IMR-90 (cell line): ENCODE measurements at regions not wholly inside any gene's neighbourhood (a gene's known extent, or its start where the extent isn't known, plus 50 kb on each side); places are given as distances from the start of the nearest gene placed in this dataset.

Experiments used
- ATAC-seq: fragments of 200-7000 bp; cut with Tn5 transposase; 2 replicates; pipeline ENCODE4 v1.9.1; 2020; ENCODE audit warnings: low read depth, mild to moderate bottlenecking, moderate library complexity
- BruUV-seq: library from RNA; stranded (reverse); fragments of 400-500 nt; replicated peaks from 2 replicates; lab custom pipeline; 2021; lab: Mats Ljungman, UMichigan
- CTCF ChIA-PET: fragments of 300-600 bp; formaldehyde crosslinking; extraction: SDS; loops from one replicate; lab custom pipeline; 2021; ENCODE audit warnings: antibody characterized with exemption; lab: Yijun Ruan, JAX
- POLR2A ChIA-PET: fragments of 300-600 bp; sonication (Branson Sonifier 250); formaldehyde crosslinking; loops from one replicate; lab custom pipeline; 2022; ENCODE audit warnings: antibody characterized with exemption; ENCODE audit not compliant: unreplicated experiment; lab: Charles Lee
- DNase-seq: peaks from one replicate; pipeline ENCODE4 v3.0.0; 2013
- H2AFZ ChIP-seq: replicated peaks from 2 replicates; pipeline ENCODE3; 2013; ENCODE audit warnings: low read length, mild to moderate bottlenecking; ENCODE audit not compliant: poor library complexity
- H2AK5ac ChIP-seq: 2 replicates; pipeline ENCODE4 v1.6.1; 2013; ENCODE audit warnings: low read depth, low read length, inconsistent platforms
- H2AK9ac ChIP-seq: replicated peaks from 2 replicates; pipeline ENCODE3; 2013; ENCODE audit warnings: mild to moderate bottlenecking, low read depth, low read length, moderate library complexity; ENCODE audit not compliant: poor library complexity
- H2BK120ac ChIP-seq: 2 replicates; pipeline ENCODE4 v1.6.1; 2013; ENCODE audit warnings: low read depth, low read length, inconsistent platforms
- H2BK15ac ChIP-seq: 3 replicates; pipeline ENCODE4 v1.6.1; 2013; ENCODE audit warnings: low read depth, low read length, inconsistent platforms
- H2BK20ac ChIP-seq: 2 replicates; pipeline ENCODE4 v1.6.1; 2013; ENCODE audit warnings: low read depth, mild to moderate bottlenecking, inconsistent platforms, low read length, moderate library complexity
- H2BK5ac ChIP-seq: 2 replicates; pipeline ENCODE4 v1.6.1; 2013; ENCODE audit warnings: mild to moderate bottlenecking, low read depth, low read length, inconsistent platforms; ENCODE audit not compliant: poor library complexity, severe bottlenecking
- H3K14ac ChIP-seq: replicated peaks from 2 replicates; pipeline ENCODE4 v1.6.1; 2013; ENCODE audit warnings: low read depth, low read length, inconsistent platforms
- H3K18ac ChIP-seq: 2 replicates; pipeline ENCODE4 v1.6.1; 2013; ENCODE audit warnings: low read depth, low read length, control low read depth
- H3K23ac ChIP-seq: 2 replicates; pipeline ENCODE4 v1.6.1; 2013; ENCODE audit warnings: low read depth, low read length, inconsistent platforms
- H3K27ac ChIP-seq: 2 replicates; pipeline ENCODE4 v1.5.1; 2013; ENCODE audit warnings: mild to moderate bottlenecking, control low read depth, low read length; ENCODE audit not compliant: insufficient read depth
- H3K27me3 ChIP-seq: 2 replicates; pipeline ENCODE4 v1.6.1; 2013; ENCODE audit warnings: low read length; ENCODE audit not compliant: control insufficient read depth, insufficient read depth
- H3K36me3 ChIP-seq: 2 replicates; pipeline ENCODE4 v1.6.1; 2013; ENCODE audit warnings: low read length, mixed read lengths; ENCODE audit not compliant: control insufficient read depth, insufficient read depth
- H3K4ac ChIP-seq: 2 replicates; pipeline ENCODE4 v1.6.1; 2013; ENCODE audit warnings: low read depth, low read length, inconsistent platforms
- H3K4me1 ChIP-seq: 2 replicates; pipeline ENCODE4 v1.6.1; 2013; ENCODE audit warnings: low read length, mixed read lengths; ENCODE audit not compliant: control insufficient read depth, insufficient read depth
- H3K4me2 ChIP-seq: 2 replicates; pipeline ENCODE4 v1.6.1; 2013; ENCODE audit warnings: low read depth, mild to moderate bottlenecking, control low read depth, low read length, moderate library complexity
- H3K4me3 ChIP-seq: 2 replicates; pipeline ENCODE4 v1.5.1; 2013; ENCODE audit warnings: low read depth, mild to moderate bottlenecking, control low read depth, low read length, moderate library complexity; ENCODE audit not compliant: insufficient read depth
- H3K56ac ChIP-seq: 2 replicates; pipeline ENCODE4 v1.6.1; 2013; ENCODE audit warnings: low read length, inconsistent platforms; ENCODE audit not compliant: insufficient read depth; ENCODE audit errors: extremely low read depth
- H3K79me1 ChIP-seq, 2 experiments: 2 replicates each; pipeline ENCODE4 v1.6.1; 2013; ENCODE audit warnings: low read length in 2 of 2, inconsistent platforms in 1 of 2, low read depth in 1 of 2
- H3K9ac ChIP-seq: 2 replicates; pipeline ENCODE4 v1.6.1; 2013; ENCODE audit warnings: low read depth, low read length, control low read depth
- H3K9me1 ChIP-seq: 2 replicates; pipeline ENCODE4 v1.6.1; 2013; ENCODE audit warnings: low read length, inconsistent platforms; ENCODE audit not compliant: insufficient read depth
- H3K9me3 ChIP-seq: 2 replicates; pipeline ENCODE4 v1.6.1; 2013; ENCODE audit warnings: low read length; ENCODE audit not compliant: control insufficient read depth, insufficient read depth
- H4K20me1 ChIP-seq: 2 replicates; pipeline ENCODE4 v1.6.1; 2013; ENCODE audit warnings: low read length, inconsistent platforms; ENCODE audit not compliant: insufficient read depth
- H4K5ac ChIP-seq: 2 replicates; pipeline ENCODE4 v1.6.1; 2013; ENCODE audit warnings: mild to moderate bottlenecking, low read depth, low read length, control low read depth
- H4K8ac ChIP-seq, 2 experiments: 2 replicates each; pipeline ENCODE4 v1.6.1; 2013; ENCODE audit warnings: low read depth in 2 of 2, low read length in 2 of 2, control low read depth in 1 of 2, inconsistent platforms in 1 of 2
- H4K91ac ChIP-seq: 2 replicates; pipeline ENCODE4 v1.6.1; 2013; ENCODE audit warnings: low read depth, low read length, inconsistent platforms; ENCODE audit not compliant: insufficient read depth
- BHLHE40 ChIP-seq: fragments of 150-350 bp; IDR thresholded peaks from 2 replicates; pipeline ENCODE4 v1.6.1; 2016; ENCODE audit warnings: mild to moderate bottlenecking, low read depth, low read length
- CHD1 ChIP-seq: IDR thresholded peaks from 2 replicates; pipeline ENCODE4 v1.6.1; 2012; ENCODE audit warnings: low read depth, low read length, improper control_type of control experiment
- CTCF ChIP-seq: conservative IDR thresholded peaks from 2 replicates; pipeline ENCODE4 v1.5.1; 2012; ENCODE audit warnings: mild to moderate bottlenecking, low read depth, low read length, improper control_type of control experiment
- ELK1 ChIP-seq: fragments of 150-350 bp; IDR thresholded peaks from 2 replicates; pipeline ENCODE4 v1.6.1; 2016; ENCODE audit warnings: low read depth, mild to moderate bottlenecking, low read length, moderate library complexity, borderline replicate concordance
- FOS ChIP-seq: fragments of 150-350 bp; IDR thresholded peaks from 2 replicates; pipeline ENCODE4 v1.6.1; 2016; ENCODE audit warnings: low read depth, low read length
- MAFK ChIP-seq: IDR thresholded peaks from 2 replicates; pipeline ENCODE4 v1.6.1; 2012; ENCODE audit warnings: low read depth, low read length, improper control_type of control experiment
- MAZ ChIP-seq: IDR thresholded peaks from 2 replicates; pipeline ENCODE4 v1.6.1; 2012; ENCODE audit warnings: low read depth, mild to moderate bottlenecking, low read length, improper control_type of control experiment, moderate library complexity, borderline replicate concordance
- MXI1 ChIP-seq: IDR thresholded peaks from 2 replicates; pipeline ENCODE4 v1.6.1; 2012; ENCODE audit warnings: low read depth, mild to moderate bottlenecking, low read length, moderate library complexity, borderline replicate concordance
- NFE2L2 ChIP-seq: fragments of 150-350 bp; IDR thresholded peaks from 2 replicates; pipeline ENCODE4 v1.6.1; 2016; ENCODE audit warnings: low read depth, mild to moderate bottlenecking, low read length
- POLR2A ChIP-seq: IDR thresholded peaks from 2 replicates; pipeline ENCODE4 v1.6.1; 2012; ENCODE audit warnings: mild to moderate bottlenecking, low read depth, low read length
- RCOR1 ChIP-seq: IDR thresholded peaks from 2 replicates; pipeline ENCODE4 v1.6.1; 2012; ENCODE audit warnings: mild to moderate bottlenecking, low read length, improper control_type of control experiment; ENCODE audit not compliant: insufficient replicate concordance
- RFX5 ChIP-seq: IDR thresholded peaks from 2 replicates; pipeline ENCODE4 v1.8.0; 2012; ENCODE audit warnings: low read depth, mild to moderate bottlenecking, low read length, moderate library complexity
- SMC3 ChIP-seq: fragments of 150-350 bp; IDR thresholded peaks from 2 replicates; pipeline ENCODE4 v1.6.1; 2016; ENCODE audit warnings: low read depth, mild to moderate bottlenecking, antibody characterized with exemption, low read length, moderate library complexity
- USF2 ChIP-seq: fragments of 150-350 bp; IDR thresholded peaks from 2 replicates; pipeline ENCODE4 v1.6.1; 2017; ENCODE audit warnings: mild to moderate bottlenecking, antibody characterized with exemption, low read length, low read depth
- WGBS, 2 experiments: methylation state at CpG; one replicate each; pipeline versions ENCODE4 v1.1.5 to v1.1.7; 2013; ENCODE audit warnings: missing lambda C conversion rate in 2 of 2; ENCODE audit not compliant: insufficient read length in 1 of 2; ENCODE audit errors: extremely low coverage in 2 of 2; 5-methylcytosine and 5-hydroxymethylcytosine counted together
- dilution Hi-C: fragments of 300-500 bp; cut with HindIII; formaldehyde crosslinking; loops from one replicate; pipeline ENCODE4 v1.14.3; 2018; ENCODE audit warnings: low sequenced_read_pairs; ENCODE audit not compliant: unreplicated experiment
- in situ Hi-C: fragments of 300-500 bp; cut with MboI; formaldehyde crosslinking; loops from 3 replicates; pipeline ENCODE4 v1.14.3; 2019; ENCODE audit warnings: low sequenced_read_pairs, inconsistent platforms, mixed read lengths
- intact Hi-C: fragments of 100-400 bp; cut with micrococcal nuclease; formaldehyde crosslinking; loops from 2 replicates; pipeline ENCODE4 v1.10.0; 2022

GRCh38 chr9:8158574-8158973, 359.0 kb upstream of the DMAC1 start:
- H3K9me3 ChIP-seq = peaks cover 10% of the 10 kb centered on the region
- no peaks in the 10 kb centered on the region for H3K4me1 ChIP-seq
- H3K23ac ChIP-seq = no peak overlapping the region
- H3K27me3 ChIP-seq = no peaks in the 10 kb centered on the region
- H2AFZ ChIP-seq = no peak overlapping the region
- no peak overlapping the region for H3K4me2 ChIP-seq
- no peak overlapping the region for H3K14ac ChIP-seq
- POLR2A ChIA-PET = no interaction called here
- H2BK5ac ChIP-seq = no peak overlapping the region
- H3K9ac ChIP-seq = no peak overlapping the region
- no peak overlapping the region for H2AK9ac ChIP-seq
- no peak overlapping the region for H4K5ac ChIP-seq
- no peak overlapping the region for H2BK20ac ChIP-seq
- no peak overlapping the region for H2AK5ac ChIP-seq
- H4K20me1 ChIP-seq = no peaks in the 10 kb centered on the region
- DNase-seq (no peak), ATAC-seq (no peak)
- no peak overlapping the region for H3K4ac ChIP-seq
- no peaks in the 10 kb centered on the region for H3K79me1 ChIP-seq
- H2BK15ac ChIP-seq = no peak overlapping the region
- 80% methylated on average over 1 of the region's 2 CpGs; no CpG with 5 or more reads in 1 of the 2 experiments for WGBS, 2 experiments
- no peak overlapping the region for H4K8ac ChIP-seq
- H2BK120ac ChIP-seq = no peak overlapping the region
- no peak overlapping the region for H3K4me3 ChIP-seq
- H3K9me1 ChIP-seq = no peaks in the 10 kb centered on the region
- H3K27ac ChIP-seq = no peak overlapping the region
- no peak for TF ChIP-seq FOS
- TF ChIP-seq POLR2A = no peak
- TF ChIP-seq CHD1 = no peak
- TF ChIP-seq USF2 = no peak
- no peak for TF ChIP-seq NFE2L2
- no peak for TF ChIP-seq MXI1
- TF ChIP-seq RFX5 = no peak
- TF ChIP-seq MAFK = no peak
- no peak for TF ChIP-seq MAZ
- no peak for TF ChIP-seq SMC3
- no peak for TF ChIP-seq ELK1
- no peak for TF ChIP-seq CTCF
- TF ChIP-seq BHLHE40 = no peak
- no peak for TF ChIP-seq RCOR1
- dilution Hi-C loops = no loop called here
- no TSS peak for BruUV-seq
- H3K56ac ChIP-seq = no peak overlapping the region
- intact Hi-C loops = no loop called here
- H3K36me3 ChIP-seq = no peaks in the 10 kb centered on the region
- no peak overlapping the region for H4K91ac ChIP-seq
- CTCF ChIA-PET = no interaction called here
- no peak overlapping the region for H3K18ac ChIP-seq
- in situ Hi-C loops = no loop called here
